ENCODE measurements at regions not wholly inside any gene's neighbourhood (a gene's known extent, or its start where the extent isn't known, plus 50 kb on each side); places are given as distances from the start of the nearest gene placed in this dataset.

- Histone ChIP-seq H3K4me1 (ENCODE audit: insufficient read depth, low read length) (no peaks in the 10 kb centered on the region), H3K9me3 (ENCODE audit: low read length) (no peaks in the 10 kb centered on the region), H2AFZ (ENCODE audit: low read depth, low read length) (no peak overlapping the region), H3K36me3 (ENCODE audit: insufficient read depth, low read length) (no peaks in the 10 kb centered on the region), H3K27me3 (ENCODE audit: insufficient read depth, low read length) (no peaks in the 10 kb centered on the region), H3K4me3 (ENCODE audit: low read length) (no peak overlapping the region)
These were observed 384.4 kb downstream of the FGF9 start for GRCh38 chr13:22055259-22055658.

GRCh38 chr13:22060187-22060586, 389.3 kb downstream of the FGF9 start:
- Histone ChIP-seq H3K4me3 (ENCODE audit: low read length) (no peak overlapping the region), H3K36me3 (ENCODE audit: insufficient read depth, low read length) (no peaks in the 10 kb centered on the region), H3K4me1 (ENCODE audit: insufficient read depth, low read length) (no peaks in the 10 kb centered on the region), H3K9me3 (ENCODE audit: low read length) (no peaks in the 10 kb centered on the region), H3K27me3 (ENCODE audit: insufficient read depth, low read length) (no peaks in the 10 kb centered on the region), H2AFZ (ENCODE audit: low read depth, low read length) (no peak overlapping the region)

- H3K4me1 ChIP-seq (ENCODE audit: insufficient read depth, low read length): no peaks in the 10 kb centered on the region
- no peaks in the 10 kb centered on the region for H3K9me3 ChIP-seq (ENCODE audit: low read length)
- no peaks in the 10 kb centered on the region for H3K27me3 ChIP-seq (ENCODE audit: insufficient read depth, low read length)
- no peaks in the 10 kb centered on the region for H3K36me3 ChIP-seq (ENCODE audit: insufficient read depth, low read length)
- no peak overlapping the region for H2AFZ ChIP-seq (ENCODE audit: low read depth, low read length)
- H3K4me3 ChIP-seq (ENCODE audit: low read length): no peak overlapping the region
These were observed 390.5 kb downstream of the FGF9 start for GRCh38 chr13:22061371-22061805.

- H2AFZ ChIP-seq (ENCODE audit: low read depth, low read length): no peak overlapping the region
- no peaks in the 10 kb centered on the region for H3K9me3 ChIP-seq (ENCODE audit: low read length)
- H3K36me3 ChIP-seq (ENCODE audit: insufficient read depth, low read length): no peaks in the 10 kb centered on the region
- no peak overlapping the region for H3K4me3 ChIP-seq (ENCODE audit: low read length)
- H3K4me1 ChIP-seq (ENCODE audit: insufficient read depth, low read length): no peaks in the 10 kb centered on the region
- no peaks in the 10 kb centered on the region for H3K27me3 ChIP-seq (ENCODE audit: insufficient read depth, low read length)
These were observed 391.0 kb downstream of the FGF9 start for GRCh38 chr13:22061806-22062391.

- H3K36me3 ChIP-seq (ENCODE audit: insufficient read depth, low read length): no peaks in the 10 kb centered on the region
- H3K4me1 ChIP-seq (ENCODE audit: insufficient read depth, low read length): no peaks in the 10 kb centered on the region
These were observed 391.8 kb downstream of the FGF9 start for GRCh38 chr13:22062478-22063205.

GRCh38 chr13:22063416-22064124, 392.7 kb downstream of the FGF9 start:
- Histone ChIP-seq H3K36me3 (ENCODE audit: insufficient read depth, low read length) (no peaks in the 10 kb centered on the region), H3K9me3 (ENCODE audit: low read length) (no peaks in the 10 kb centered on the region), H2AFZ (ENCODE audit: low read depth, low read length) (no peak overlapping the region), H3K4me3 (ENCODE audit: low read length) (no peak overlapping the region), H3K27me3 (ENCODE audit: insufficient read depth, low read length) (no peaks in the 10 kb centered on the region), H3K4me1 (ENCODE audit: insufficient read depth, low read length) (no peaks in the 10 kb centered on the region)

More at GRCh38 chr13:22062478-22063205, 391.8 kb downstream of the FGF9 start:
- no peak overlapping the region for H2AFZ ChIP-seq (ENCODE audit: low read depth, low read length)
- no peaks in the 10 kb centered on the region for H3K9me3 ChIP-seq (ENCODE audit: low read length)
- H3K4me3 ChIP-seq (ENCODE audit: low read length): no peak overlapping the region
- H3K27me3 ChIP-seq (ENCODE audit: insufficient read depth, low read length): no peaks in the 10 kb centered on the region

GRCh38 chr13:22064854-22065620, 394.2 kb downstream of the FGF9 start:
- H3K36me3 ChIP-seq (ENCODE audit: insufficient read depth, low read length): no peaks in the 10 kb centered on the region
- no peaks in the 10 kb centered on the region for H3K9me3 ChIP-seq (ENCODE audit: low read length)
- no peaks in the 10 kb centered on the region for H3K4me1 ChIP-seq (ENCODE audit: insufficient read depth, low read length)
- no peak overlapping the region for H2AFZ ChIP-seq (ENCODE audit: low read depth, low read length)
- no peak overlapping the region for H3K4me3 ChIP-seq (ENCODE audit: low read length)
- no peaks in the 10 kb centered on the region for H3K27me3 ChIP-seq (ENCODE audit: insufficient read depth, low read length)

- no peaks in the 10 kb centered on the region for H3K27me3 ChIP-seq (ENCODE audit: insufficient read depth, low read length)
- no peaks in the 10 kb centered on the region for H3K36me3 ChIP-seq (ENCODE audit: insufficient read depth, low read length)
- H2AFZ ChIP-seq (ENCODE audit: low read depth, low read length): no peak overlapping the region
- no peaks in the 10 kb centered on the region for H3K4me1 ChIP-seq (ENCODE audit: insufficient read depth, low read length)
- H3K9me3 ChIP-seq (ENCODE audit: low read length): no peaks in the 10 kb centered on the region
- H3K4me3 ChIP-seq (ENCODE audit: low read length): no peak overlapping the region
These were observed 402.8 kb downstream of the FGF9 start for GRCh38 chr13:22073718-22074117.

GRCh38 chr13:22074403-22074802, 403.5 kb downstream of the FGF9 start:
- Histone ChIP-seq H3K4me3 (ENCODE audit: low read length) (no peak overlapping the region), H3K36me3 (ENCODE audit: insufficient read depth, low read length) (no peaks in the 10 kb centered on the region), H3K27me3 (ENCODE audit: insufficient read depth, low read length) (no peaks in the 10 kb centered on the region), H3K4me1 (ENCODE audit: insufficient read depth, low read length) (no peaks in the 10 kb centered on the region), H3K9me3 (ENCODE audit: low read length) (no peaks in the 10 kb centered on the region), H2AFZ (ENCODE audit: low read depth, low read length) (no peak overlapping the region)

GRCh38 chr13:22076658-22077057, 405.8 kb downstream of the FGF9 start:
- Histone ChIP-seq H2AFZ (ENCODE audit: low read depth, low read length) (no peak overlapping the region), H3K9me3 (ENCODE audit: low read length) (no peaks in the 10 kb centered on the region), H3K4me3 (ENCODE audit: low read length) (no peak overlapping the region), H3K4me1 (ENCODE audit: insufficient read depth, low read length) (no peaks in the 10 kb centered on the region), H3K27me3 (ENCODE audit: insufficient read depth, low read length) (no peaks in the 10 kb centered on the region), H3K36me3 (ENCODE audit: insufficient read depth, low read length) (no peaks in the 10 kb centered on the region)

GRCh38 chr13:22077205-22077683, 406.4 kb downstream of the FGF9 start:
- Histone ChIP-seq H2AFZ (ENCODE audit: low read depth, low read length) (no peak overlapping the region), H3K4me1 (ENCODE audit: insufficient read depth, low read length) (no peaks in the 10 kb centered on the region), H3K36me3 (ENCODE audit: insufficient read depth, low read length) (no peaks in the 10 kb centered on the region), H3K4me3 (ENCODE audit: low read length) (no peak overlapping the region), H3K9me3 (ENCODE audit: low read length) (no peaks in the 10 kb centered on the region), H3K27me3 (ENCODE audit: insufficient read depth, low read length) (no peaks in the 10 kb centered on the region)

- no peak overlapping the region for H2AFZ ChIP-seq (ENCODE audit: low read depth, low read length)
- H3K4me3 ChIP-seq (ENCODE audit: low read length): no peak overlapping the region
- H3K4me1 ChIP-seq (ENCODE audit: insufficient read depth, low read length): no peaks in the 10 kb centered on the region
These were observed 406.9 kb downstream of the FGF9 start for GRCh38 chr13:22077764-22078163.

GRCh38 chr13:22079961-22080360, 409.1 kb downstream of the FGF9 start:
- H3K36me3 ChIP-seq (ENCODE audit: insufficient read depth, low read length): no peaks in the 10 kb centered on the region
- H3K4me1 ChIP-seq (ENCODE audit: insufficient read depth, low read length): no peaks in the 10 kb centered on the region
- H3K9me3 ChIP-seq (ENCODE audit: low read length): no peaks in the 10 kb centered on the region
- no peak overlapping the region for H3K4me3 ChIP-seq (ENCODE audit: low read length)
- no peak overlapping the region for H2AFZ ChIP-seq (ENCODE audit: low read depth, low read length)
- no peaks in the 10 kb centered on the region for H3K27me3 ChIP-seq (ENCODE audit: insufficient read depth, low read length)

More at GRCh38 chr13:22077764-22078163, 406.9 kb downstream of the FGF9 start:
- no peaks in the 10 kb centered on the region for H3K36me3 ChIP-seq (ENCODE audit: insufficient read depth, low read length)
- no peaks in the 10 kb centered on the region for H3K9me3 ChIP-seq (ENCODE audit: low read length)
- H3K27me3 ChIP-seq (ENCODE audit: insufficient read depth, low read length): no peaks in the 10 kb centered on the region

All from neuron (in vitro differentiated cells).